Neural progenitor cell (in vitro differentiated cells): ENCODE measurements at regions not wholly inside any gene's neighbourhood (a gene's known extent, or its start where the extent isn't known, plus 50 kb on each side); places are given as distances from the start of the nearest gene placed in this dataset.

ENCODE experiments used
- EZH2 ChIP-seq: fragments of 200-600 bp; sonication (generic); IDR thresholded peaks from 2 replicates; pipeline ENCODE4 v1.6.1; 2017; ENCODE audit warnings: antibody characterized with exemption, mild to moderate bottlenecking, moderate library complexity
- TF ChIP-seq, protein P1 (sequence below): fragments of 200-600 bp; sonication (generic); IDR thresholded peaks from 2 replicates; pipeline ENCODE4 v1.5.1; 2017; ENCODE audit warnings: antibody characterized with exemption, mild to moderate bottlenecking

DNA sequence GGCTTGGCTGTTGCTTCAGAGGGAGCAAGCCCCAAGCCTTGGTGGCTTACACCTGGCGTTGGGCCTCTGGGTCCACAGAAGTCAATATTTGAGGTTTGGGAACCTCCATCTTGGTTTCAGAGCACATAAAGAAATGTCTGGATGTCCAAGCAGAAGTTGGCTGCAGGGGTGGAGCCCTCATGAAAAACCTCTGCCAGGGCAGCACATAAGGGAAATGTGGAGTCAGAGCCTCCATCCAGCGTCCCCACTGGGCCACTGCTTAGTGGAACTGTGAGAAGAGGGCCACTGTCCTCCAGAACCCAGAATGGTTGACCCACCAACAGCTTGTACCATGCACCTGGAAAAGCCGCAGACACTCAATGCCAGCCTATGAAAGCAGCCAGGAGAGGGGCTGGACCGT lies 573.5 kb upstream of the ZWINT start:
- TF ChIP-seq, protein P1, sequence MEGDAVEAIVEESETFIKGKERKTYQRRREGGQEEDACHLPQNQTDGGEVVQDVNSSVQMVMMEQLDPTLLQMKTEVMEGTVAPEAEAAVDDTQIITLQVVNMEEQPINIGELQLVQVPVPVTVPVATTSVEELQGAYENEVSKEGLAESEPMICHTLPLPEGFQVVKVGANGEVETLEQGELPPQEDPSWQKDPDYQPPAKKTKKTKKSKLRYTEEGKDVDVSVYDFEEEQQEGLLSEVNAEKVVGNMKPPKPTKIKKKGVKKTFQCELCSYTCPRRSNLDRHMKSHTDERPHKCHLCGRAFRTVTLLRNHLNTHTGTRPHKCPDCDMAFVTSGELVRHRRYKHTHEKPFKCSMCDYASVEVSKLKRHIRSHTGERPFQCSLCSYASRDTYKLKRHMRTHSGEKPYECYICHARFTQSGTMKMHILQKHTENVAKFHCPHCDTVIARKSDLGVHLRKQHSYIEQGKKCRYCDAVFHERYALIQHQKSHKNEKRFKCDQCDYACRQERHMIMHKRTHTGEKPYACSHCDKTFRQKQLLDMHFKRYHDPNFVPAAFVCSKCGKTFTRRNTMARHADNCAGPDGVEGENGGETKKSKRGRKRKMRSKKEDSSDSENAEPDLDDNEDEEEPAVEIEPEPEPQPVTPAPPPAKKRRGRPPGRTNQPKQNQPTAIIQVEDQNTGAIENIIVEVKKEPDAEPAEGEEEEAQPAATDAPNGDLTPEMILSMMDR, result no peak
- no peak for TF ChIP-seq EZH2
